Right lobe of liver (tissue), 6 donors: ENCODE measurements at regions not wholly inside any gene's neighbourhood (a gene's known extent, or its start where the extent isn't known, plus 50 kb on each side); places are given as distances from the start of the nearest gene placed in this dataset.

ENCODE experiments used
- ATAC-seq, 4 donors: fragments of 200-7000 bp; cut with Tn5 transposase; one replicate each; pipeline ENCODE4 v1.9.1; 2020; ENCODE audit warnings: mild to moderate bottlenecking in 4 of 4, moderate library complexity in 4 of 4
- DNase-seq, 3 donors: peaks; one replicate each; pipeline ENCODE4 v3.0.0-alpha.2; 2020
- H3K27ac ChIP-seq, 3 donors: fragments of 200-600 bp; one replicate each; pipeline ENCODE4 v1.8.0; 2022
- H3K27me3 ChIP-seq, 2 donors: fragments of 200-600 bp; one replicate each; pipeline ENCODE4 v1.8.0; 2022
- H3K36me3 ChIP-seq, 4 donors: fragments of 200-600 bp; sonication (generic) in 1 of 4; one replicate each; pipeline versions ENCODE4 v1.5.1 to v1.8.0; 2017 to 2022; ENCODE audit warnings: control low read depth in 1 of 4
- H3K4me1 ChIP-seq, 4 donors: fragments of 200-600 bp; sonication (generic) in 1 of 4; one replicate each; pipeline versions ENCODE4 v1.5.1 to v1.8.0; 2017 to 2022; ENCODE audit warnings: control low read depth in 1 of 4
- H3K4me3 ChIP-seq, 3 donors: fragments of 200-600 bp; one replicate each; pipeline ENCODE4 v1.8.0; 2022
- H3K9me3 ChIP-seq, 4 donors: fragments of 200-600 bp; sonication (generic) in 1 of 4; one replicate each; pipeline versions ENCODE4 v1.5.1 to v1.8.0; 2017 to 2022; ENCODE audit warnings: control low read depth in 1 of 4
- POLR2A ChIP-seq: fragments of 450-650 bp; IDR thresholded peaks from one replicate; pipeline ENCODE4 v1.6.1; 2017; ENCODE audit warnings: antibody characterized with exemption, mild to moderate bottlenecking
- WGBS: methylation state at CpG from one replicate; pipeline ENCODE4 v1.1.6; 2018; ENCODE audit warnings: low coverage, low lambda C conversion rate; ENCODE audit not compliant: insufficient coverage; ENCODE audit errors: missing lambda C conversion rate; 5-methylcytosine and 5-hydroxymethylcytosine counted together
- intact Hi-C, 2 donors: fragments of 100-400 bp; cut with DNase I; formaldehyde crosslinking; loops; one replicate each; pipeline versions ENCODE4 v1.11.2 to v1.14.1; 2022
- TF ChIP-seq, protein P1 (sequence below), 4 donors: fragments of 200-600 bp in 3 of 4; fragments of 450-650 bp in 1 of 4; IDR thresholded peaks; one replicate each; pipeline versions ENCODE4 v1.5.1 to v1.8.0; 2016 to 2022; ENCODE audit warnings: antibody characterized with exemption in 4 of 4, mild to moderate bottlenecking in 2 of 4
- donor health status: DM: no; HTN: yes; CAD: no.
- donor health status: DM: no; HTN: no; CAD: no.
- donor health status: DM: no; HTN: no; CAD: no.
- donor health status: DM: no; HTN: yes; CAD: no.
- donor health status: DM: no; HTN: yes; CAD: no.

DNA sequence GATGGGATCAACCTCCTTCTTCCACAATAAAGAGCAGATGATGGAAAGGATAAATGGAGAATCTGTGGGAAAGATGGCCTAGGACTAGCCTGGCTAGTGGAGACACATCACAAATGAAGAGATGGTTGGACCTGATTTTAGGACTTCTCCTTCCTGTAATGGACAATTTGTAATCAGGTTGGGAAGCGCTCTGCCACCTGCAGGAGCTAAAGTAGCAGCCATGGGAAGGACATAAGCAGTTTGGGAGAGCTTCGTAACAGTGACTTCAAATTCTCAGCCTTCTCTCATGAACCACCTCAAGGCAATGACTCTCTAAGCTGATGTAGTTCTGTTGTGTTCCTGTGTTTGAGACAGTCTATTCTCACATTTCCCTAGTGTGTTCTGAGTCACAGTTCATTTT lies 137.9 kb upstream of the BMP2 start:
- peaks cover 0 to 3% (median 0%) of the 10 kb centered on the region in 4 donors for H3K4me1 ChIP-seq
- DNase-seq (no peak), ATAC-seq (peak in 3 of 4 donors; percentile 35 to 59 (median 40))
- no peak overlapping the region for H3K27ac ChIP-seq
- no peaks in the 10 kb centered on the region for H3K9me3 ChIP-seq
- no CpG with 5 or more reads among the region's 2 CpGs for WGBS
- intact Hi-C loops = no loop called here
- H3K36me3 ChIP-seq = no peaks in the 10 kb centered on the region
- H3K4me3 ChIP-seq = no peak overlapping the region
- TF ChIP-seq, protein P1, sequence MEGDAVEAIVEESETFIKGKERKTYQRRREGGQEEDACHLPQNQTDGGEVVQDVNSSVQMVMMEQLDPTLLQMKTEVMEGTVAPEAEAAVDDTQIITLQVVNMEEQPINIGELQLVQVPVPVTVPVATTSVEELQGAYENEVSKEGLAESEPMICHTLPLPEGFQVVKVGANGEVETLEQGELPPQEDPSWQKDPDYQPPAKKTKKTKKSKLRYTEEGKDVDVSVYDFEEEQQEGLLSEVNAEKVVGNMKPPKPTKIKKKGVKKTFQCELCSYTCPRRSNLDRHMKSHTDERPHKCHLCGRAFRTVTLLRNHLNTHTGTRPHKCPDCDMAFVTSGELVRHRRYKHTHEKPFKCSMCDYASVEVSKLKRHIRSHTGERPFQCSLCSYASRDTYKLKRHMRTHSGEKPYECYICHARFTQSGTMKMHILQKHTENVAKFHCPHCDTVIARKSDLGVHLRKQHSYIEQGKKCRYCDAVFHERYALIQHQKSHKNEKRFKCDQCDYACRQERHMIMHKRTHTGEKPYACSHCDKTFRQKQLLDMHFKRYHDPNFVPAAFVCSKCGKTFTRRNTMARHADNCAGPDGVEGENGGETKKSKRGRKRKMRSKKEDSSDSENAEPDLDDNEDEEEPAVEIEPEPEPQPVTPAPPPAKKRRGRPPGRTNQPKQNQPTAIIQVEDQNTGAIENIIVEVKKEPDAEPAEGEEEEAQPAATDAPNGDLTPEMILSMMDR (IDR thresholded peaks at IDR 0.05) = peak in 2 of 4 donors; percentile 19 to 30
- no peak for TF ChIP-seq POLR2A
- no peaks in the 10 kb centered on the region for H3K27me3 ChIP-seq

DNA sequence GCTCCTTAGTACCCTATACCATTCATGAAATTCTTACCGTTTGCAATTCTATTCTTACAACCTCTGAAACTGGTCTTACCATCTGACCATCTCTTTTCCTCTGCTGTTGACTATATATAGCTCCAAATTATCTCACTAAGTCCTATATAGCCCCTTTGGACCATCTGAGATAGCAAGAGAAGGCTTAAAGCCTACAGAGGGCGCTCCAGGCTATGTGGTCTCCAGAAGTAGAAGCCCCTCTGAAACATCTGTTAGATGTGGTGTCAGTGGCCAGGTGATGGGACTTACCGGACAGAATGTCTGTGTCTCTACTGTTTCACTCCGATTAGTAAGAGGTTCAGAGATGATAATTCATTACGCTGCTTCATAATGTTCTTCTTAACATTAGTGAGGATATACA lies 140.7 kb upstream of the BMP2 start:
- no peak for ATAC-seq
- intact Hi-C loops = no loop called here
- Histone ChIP-seq H3K27me3 (no peaks in the 10 kb centered on the region), H3K9me3 (no peaks in the 10 kb centered on the region), H3K4me1 (peaks cover 0 to 28% (median 3%) of the 10 kb centered on the region in 4 donors), H3K27ac (no peak overlapping the region), H3K36me3 (no peaks in the 10 kb centered on the region), H3K4me3 (no peak overlapping the region)
- no peak for DNase-seq
- no peak for TF ChIP-seq POLR2A
- TF ChIP-seq, protein P1 (IDR thresholded peaks at IDR 0.05) = no peak
- 75% methylated on average over 5 of the region's 5 CpGs for WGBS

DNA sequence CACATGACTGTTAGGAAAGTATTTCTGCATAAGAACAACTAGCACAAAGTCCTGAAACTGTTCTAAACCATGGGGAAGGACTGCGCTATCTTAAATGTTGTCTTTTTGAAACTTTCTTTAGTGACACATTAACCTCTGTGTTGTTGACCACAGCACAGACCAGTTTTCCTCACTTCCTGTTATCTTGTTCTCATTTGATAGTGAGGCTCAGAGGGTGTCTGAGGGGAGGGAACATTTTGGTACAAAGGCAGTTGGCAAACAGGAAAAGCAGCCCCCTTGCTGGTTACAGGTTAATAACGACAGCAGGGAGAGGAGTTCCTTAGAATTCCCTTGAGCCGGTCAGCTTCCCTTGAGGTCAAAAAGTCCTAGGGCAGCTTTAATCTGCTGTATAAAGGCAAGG lies 143.5 kb upstream of the BMP2 start:
- Histone ChIP-seq H3K4me3 (peak overlapping the region in 1 of 3 donors; percentile 22), H3K9me3 (no peaks in the 10 kb centered on the region), H3K36me3 (no peaks in the 10 kb centered on the region), H3K27me3 (no peaks in the 10 kb centered on the region), H3K4me1 (peaks cover 0 to 28% (median 3%) of the 10 kb centered on the region in 4 donors), H3K27ac (peak overlapping the region; percentile 47 to 82 (median 70))
- peak; percentile 97 to 99 (median 98) for ATAC-seq
- no peak for DNase-seq
- intact Hi-C loops = no loop called here
- TF ChIP-seq POLR2A = peak; percentile 66
- TF ChIP-seq, protein P1 (IDR thresholded peaks at IDR 0.05) = no peak
- WGBS = 9% methylated on average over 3 of the region's 3 CpGs

DNA sequence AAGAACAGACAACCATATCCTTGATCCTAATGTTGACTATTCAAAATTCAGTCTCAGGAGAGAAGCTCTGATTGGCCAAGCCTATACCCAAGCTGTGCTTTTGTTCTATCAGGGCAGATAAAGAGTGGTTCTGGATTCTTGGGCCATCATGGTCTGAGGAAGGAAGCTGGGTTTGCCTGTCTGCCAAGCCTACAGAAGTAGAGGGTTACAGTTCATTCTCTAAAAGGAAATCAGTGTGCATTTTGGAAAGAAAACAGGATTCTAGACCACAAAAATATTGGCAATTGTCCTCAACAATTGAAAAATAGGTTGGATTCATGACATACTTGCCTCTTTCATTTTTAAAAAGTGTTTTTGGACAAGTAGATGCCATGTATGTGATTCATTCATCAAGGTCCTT lies 145.4 kb upstream of the BMP2 start:
- peak in 1 of 4 donors; percentile 13 for ATAC-seq
- H3K9me3 ChIP-seq = no peaks in the 10 kb centered on the region
- H3K27ac ChIP-seq = no peak overlapping the region
- H3K4me3 ChIP-seq = no peak overlapping the region
- peaks cover 0 to 28% (median 3%) of the 10 kb centered on the region in 4 donors for H3K4me1 ChIP-seq
- intact Hi-C loops = no loop called here
- no peaks in the 10 kb centered on the region for H3K27me3 ChIP-seq
- H3K36me3 ChIP-seq = no peaks in the 10 kb centered on the region
- DNase-seq = no peak
- TF ChIP-seq, protein P1 (IDR thresholded peaks at IDR 0.05) = no peak
- no peak for TF ChIP-seq POLR2A

DNA sequence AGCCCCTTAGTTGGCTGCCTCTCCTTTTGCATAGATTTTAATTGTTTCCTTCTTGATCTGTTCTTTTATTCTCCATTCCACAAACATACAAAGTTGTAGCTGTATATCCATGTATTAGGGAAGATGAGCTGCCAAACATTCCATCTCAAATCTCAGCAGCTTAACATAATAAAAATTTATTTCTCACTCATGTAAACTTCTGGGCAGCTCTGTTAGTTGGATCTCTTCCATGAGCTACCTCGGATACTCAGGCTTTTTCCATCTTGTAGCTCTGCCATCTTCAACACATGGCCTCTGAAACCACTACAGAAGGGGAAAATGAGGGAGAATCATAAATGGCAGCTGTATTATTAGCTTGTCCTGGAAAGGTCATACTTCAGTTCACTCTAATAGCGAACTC lies 149.4 kb upstream of the BMP2 start:
- intact Hi-C loops = no loop called here
- no peak for ATAC-seq
- Histone ChIP-seq H3K27me3 (no peaks in the 10 kb centered on the region), H3K9me3 (no peaks in the 10 kb centered on the region), H3K4me3 (no peak overlapping the region), H3K36me3 (no peaks in the 10 kb centered on the region), H3K27ac (no peak overlapping the region), H3K4me1 (peaks cover 0 to 11% (median 0%) of the 10 kb centered on the region in 4 donors)
- DNase-seq = no peak
- TF ChIP-seq POLR2A = no peak
- TF ChIP-seq, protein P1 (IDR thresholded peaks at IDR 0.05) = no peak
- WGBS = 65% methylated on average over 2 of the region's 2 CpGs
